SK-N-MC (cell line): ENCODE measurements at regions not wholly inside any gene's neighbourhood (a gene's known extent, or its start where the extent isn't known, plus 50 kb on each side); places are given as distances from the start of the nearest gene placed in this dataset.

Experiments used
- DNase-seq: peaks from one replicate; pipeline ENCODE4 v3.0.0-alpha.2; 2011; ENCODE audit warnings: low read depth, low spot score
- H3K27ac ChIP-seq: fragments of 200-600 bp; sonication (generic); 2 replicates; pipeline ENCODE4 v1.5.1; 2016; ENCODE audit warnings: mixed run types
- H3K36me3 ChIP-seq: fragments of 200-600 bp; sonication (generic); 2 replicates; pipeline ENCODE4 v1.6.1; 2017; ENCODE audit warnings: antibody characterized with exemption, low read length, mixed read lengths; ENCODE audit not compliant: insufficient read depth
- H3K4me3 ChIP-seq: fragments of 200-600 bp; sonication (generic); 2 replicates; pipeline ENCODE4 v1.5.1; 2016
- H3K9ac ChIP-seq: fragments of 200-600 bp; sonication (generic); 2 replicates; pipeline ENCODE4 v1.8.0; 2017; ENCODE audit warnings: mixed run types, mixed read lengths; ENCODE audit not compliant: insufficient read length
- H3K9me3 ChIP-seq: fragments of 200-600 bp; sonication (generic); 2 replicates; pipeline ENCODE4 v1.6.1; 2017; ENCODE audit warnings: low read depth, mild to moderate bottlenecking, antibody characterized with exemption, low read length, moderate library complexity, mixed read lengths
- EZH2 ChIP-seq: fragments of 200-600 bp; sonication (generic); IDR thresholded peaks from one replicate; pipeline ENCODE4 v1.6.1; 2017; ENCODE audit warnings: antibody characterized with exemption
- FOXP2 ChIP-seq: optimal IDR thresholded peaks from 2 replicates; pipeline ENCODE3; 2011; ENCODE audit warnings: mild to moderate bottlenecking, moderate library complexity; ENCODE audit not compliant: insufficient read depth; ENCODE audit errors: extremely low read length, control extremely low read depth
- POLR2AphosphoS5 ChIP-seq: IDR thresholded peaks from 2 replicates; pipeline ENCODE4 v1.6.1; 2012; ENCODE audit warnings: mild to moderate bottlenecking, low read depth, low read length, borderline replicate concordance

DNA sequence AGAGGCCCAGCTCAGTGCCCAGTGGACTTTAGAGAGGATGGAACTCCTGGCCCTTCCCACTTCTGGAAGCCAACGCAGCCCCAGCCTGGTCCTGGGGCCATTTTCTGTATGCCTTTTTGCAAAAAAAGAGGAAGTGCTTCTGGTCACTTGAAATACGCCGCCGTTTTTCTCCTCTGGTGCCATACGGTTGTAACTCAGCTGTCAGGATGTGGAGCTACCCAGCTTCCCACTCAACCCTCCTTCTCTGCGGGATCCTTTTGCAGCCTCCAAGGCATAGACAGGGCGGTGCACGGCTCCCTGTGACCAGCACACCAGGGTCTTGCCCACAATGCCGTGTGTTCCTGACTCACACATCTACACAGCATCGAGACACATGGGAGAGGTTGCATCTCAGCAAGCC lies 369.6 kb downstream of the TCERG1L start:
- no peak overlapping the region for H3K4me3 ChIP-seq
- H3K9ac ChIP-seq = no peak overlapping the region
- no peak for TF ChIP-seq FOXP2
- no peak for TF ChIP-seq POLR2AphosphoS5
- TF ChIP-seq EZH2 = no peak
- H3K27ac ChIP-seq = no peak overlapping the region
- H3K36me3 ChIP-seq = no peaks in the 10 kb centered on the region
- no peaks in the 10 kb centered on the region for H3K9me3 ChIP-seq
- DNase-seq = no peak

DNA sequence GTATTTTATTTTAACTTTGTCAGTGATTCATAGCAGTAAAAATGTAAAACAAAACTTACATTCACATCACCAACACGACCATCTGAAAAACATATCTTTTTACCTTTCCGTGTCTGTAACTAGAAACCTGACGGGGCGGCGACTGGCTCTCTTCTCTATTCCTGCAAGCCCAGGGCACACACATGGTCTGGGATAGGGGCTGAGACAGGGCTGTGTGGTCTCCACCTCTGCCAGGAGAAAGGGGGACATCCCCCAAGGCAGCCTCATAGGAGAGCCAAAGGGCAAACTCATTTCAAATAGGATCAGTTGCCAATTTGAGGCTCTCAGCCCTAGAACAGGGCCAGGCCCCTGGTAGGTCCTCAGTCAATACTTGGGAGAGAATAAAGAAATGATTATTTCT lies 359.4 kb downstream of the TCERG1L start:
- no peak overlapping the region for H3K27ac ChIP-seq
- no peak overlapping the region for H3K9ac ChIP-seq
- no peak overlapping the region for H3K4me3 ChIP-seq
- TF ChIP-seq POLR2AphosphoS5 (no peak), FOXP2 (no peak), EZH2 (no peak)
- DNase-seq = no peak
- H3K36me3 ChIP-seq = no peaks in the 10 kb centered on the region
- no peaks in the 10 kb centered on the region for H3K9me3 ChIP-seq

- no peak overlapping the region for H3K9ac ChIP-seq
- H3K4me3 ChIP-seq = no peak overlapping the region
- no peaks in the 10 kb centered on the region for H3K36me3 ChIP-seq
- no peak for DNase-seq
- no peak for TF ChIP-seq POLR2AphosphoS5
- TF ChIP-seq EZH2 = no peak
- TF ChIP-seq FOXP2 = no peak
- H3K9me3 ChIP-seq = no peaks in the 10 kb centered on the region
- H3K27ac ChIP-seq = no peak overlapping the region
Measured at GRCh38 chr10:130954326-130954905, 357.1 kb downstream of the TCERG1L start.

DNA sequence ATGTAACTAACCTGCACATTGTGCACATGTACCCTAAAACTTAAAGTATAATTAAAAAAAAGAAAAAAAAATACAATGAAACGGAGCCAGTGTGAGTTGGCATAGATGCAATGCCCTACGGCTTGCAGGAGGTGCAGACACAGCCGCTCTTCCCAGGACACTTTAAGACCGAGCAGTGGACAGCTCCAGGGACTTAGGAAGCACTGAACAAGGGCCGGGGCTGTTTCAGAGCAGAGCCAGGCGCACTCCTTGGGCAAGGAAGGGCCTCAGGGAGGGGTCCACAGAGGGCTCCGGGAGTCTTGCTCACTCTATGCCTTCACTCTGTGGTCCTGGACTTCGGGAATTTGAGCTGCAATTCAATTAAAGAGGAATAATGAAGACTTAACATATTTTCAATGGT lies 355.3 kb downstream of the TCERG1L start:
- H3K9ac ChIP-seq = no peak overlapping the region
- no peak for DNase-seq
- no peak overlapping the region for H3K4me3 ChIP-seq
- no peaks in the 10 kb centered on the region for H3K36me3 ChIP-seq
- TF ChIP-seq FOXP2 (no peak), POLR2AphosphoS5 (no peak), EZH2 (no peak)
- H3K9me3 ChIP-seq = no peaks in the 10 kb centered on the region
- no peak overlapping the region for H3K27ac ChIP-seq

DNA sequence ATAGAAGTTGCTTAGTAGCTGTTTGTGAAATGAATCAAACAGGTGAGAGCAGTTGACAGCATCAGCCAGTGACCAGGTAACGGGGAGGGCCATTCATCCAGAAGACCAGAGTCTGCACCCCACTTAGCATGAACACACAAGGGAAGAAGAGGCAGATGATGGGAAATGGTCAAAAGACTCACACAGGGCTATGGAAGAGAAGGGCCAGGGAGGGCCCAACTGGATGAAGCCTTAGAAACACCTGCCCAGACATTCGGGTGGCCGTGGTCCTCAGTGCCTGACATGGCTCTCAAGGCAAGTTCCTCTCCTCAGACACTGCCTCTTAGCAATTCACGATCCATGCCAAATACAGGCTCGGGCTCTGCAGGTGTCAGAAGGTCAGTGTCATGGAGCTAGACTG lies 354.1 kb downstream of the TCERG1L start:
- no peak for TF ChIP-seq POLR2AphosphoS5
- TF ChIP-seq FOXP2 = no peak
- no peak for TF ChIP-seq EZH2
- Histone ChIP-seq H3K27ac (no peak overlapping the region), H3K4me3 (no peak overlapping the region), H3K36me3 (no peaks in the 10 kb centered on the region), H3K9ac (no peak overlapping the region), H3K9me3 (no peaks in the 10 kb centered on the region)
- no peak for DNase-seq

DNA sequence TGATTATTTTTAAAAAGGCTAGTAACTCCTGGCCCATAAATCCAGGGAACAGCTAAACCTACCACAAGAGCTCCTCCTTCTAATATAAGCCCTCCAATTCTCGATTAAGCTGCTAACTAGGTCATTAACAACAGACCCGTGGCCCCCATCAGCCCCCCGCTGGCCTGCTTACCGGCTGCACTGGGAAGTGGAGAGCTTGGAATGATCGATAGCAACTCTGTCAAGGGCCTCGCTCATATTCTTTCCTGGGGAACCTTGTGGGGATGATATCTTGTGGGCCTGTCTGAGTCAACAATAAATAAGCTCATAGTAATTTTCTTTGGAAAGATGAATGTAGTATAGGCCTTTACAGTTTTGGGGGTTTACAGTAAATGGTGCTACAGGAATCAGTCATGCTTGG lies 353.5 kb downstream of the TCERG1L start:
- TF ChIP-seq EZH2 (no peak), POLR2AphosphoS5 (no peak), FOXP2 (no peak)
- no peak overlapping the region for H3K27ac ChIP-seq
- H3K4me3 ChIP-seq = no peak overlapping the region
- H3K36me3 ChIP-seq = no peaks in the 10 kb centered on the region
- no peaks in the 10 kb centered on the region for H3K9me3 ChIP-seq
- no peak for DNase-seq
- H3K9ac ChIP-seq = no peak overlapping the region

GRCh38 chr10:130958981-130959751 lies 352.4 kb downstream of the TCERG1L start:
- no peak overlapping the region for H3K9ac ChIP-seq
- H3K9me3 ChIP-seq = no peaks in the 10 kb centered on the region
- TF ChIP-seq FOXP2 = no peak
- TF ChIP-seq EZH2 = no peak
- no peak for TF ChIP-seq POLR2AphosphoS5

GRCh38 chr10:130959752-130960195 lies 351.7 kb downstream of the TCERG1L start:
- H3K27ac ChIP-seq = no peak overlapping the region
- H3K9ac ChIP-seq = no peak overlapping the region
- H3K9me3 ChIP-seq = no peaks in the 10 kb centered on the region
- no peak for DNase-seq
- H3K4me3 ChIP-seq = no peak overlapping the region
- no peak for TF ChIP-seq EZH2
- no peak for TF ChIP-seq POLR2AphosphoS5
- TF ChIP-seq FOXP2 = no peak
- H3K36me3 ChIP-seq = no peaks in the 10 kb centered on the region

More at GRCh38 chr10:130958981-130959751, 352.4 kb downstream of the TCERG1L start:
- Histone ChIP-seq H3K4me3 (no peak overlapping the region), H3K27ac (no peak overlapping the region), H3K36me3 (no peaks in the 10 kb centered on the region)
- no peak for DNase-seq

GRCh38 chr10:130960531-130960930 lies 351.0 kb downstream of the TCERG1L start:
- no peak overlapping the region for H3K27ac ChIP-seq
- H3K36me3 ChIP-seq = no peaks in the 10 kb centered on the region
- no peak for DNase-seq
- no peak overlapping the region for H3K4me3 ChIP-seq
- TF ChIP-seq FOXP2 = no peak
- no peak for TF ChIP-seq EZH2
- no peak for TF ChIP-seq POLR2AphosphoS5
- H3K9me3 ChIP-seq = no peaks in the 10 kb centered on the region
- no peak overlapping the region for H3K9ac ChIP-seq
